ENCODE measurements at regions not wholly inside any gene's neighbourhood (a gene's known extent, or its start where the extent isn't known, plus 50 kb on each side); places are given as distances from the start of the nearest gene placed in this dataset.

- no peak overlapping the region for H3K4me3 ChIP-seq (ENCODE audit: insufficient read depth, low read length)
- H3K4me2 ChIP-seq (ENCODE audit: insufficient read depth, low read length), result no peak overlapping the region
- no peaks in the 10 kb centered on the region for H4K20me1 ChIP-seq (ENCODE audit: insufficient read depth, low read length)
- no peak for TF ChIP-seq CTCF (IDR thresholded peaks at IDR 0.05; ENCODE audit: extremely low read depth, low read depth, low read length)
- H3K4me1 ChIP-seq (ENCODE audit: insufficient read depth, low read length), result no peaks in the 10 kb centered on the region
- no peaks in the 10 kb centered on the region for H3K9me3 ChIP-seq (ENCODE audit: low read depth, low read length)
- no peaks in the 10 kb centered on the region for H3K27me3 ChIP-seq (ENCODE audit: insufficient read depth, low read length)
- H3K36me3 ChIP-seq (ENCODE audit: insufficient read depth, low read length), result no peaks in the 10 kb centered on the region
- H3K79me2 ChIP-seq (ENCODE audit: insufficient read depth, low read length), result no peaks in the 10 kb centered on the region
- DNase-seq (ENCODE audit: insufficient read length, low spot score, missing footprints), result no peak
- no peak overlapping the region for H3K27ac ChIP-seq (ENCODE audit: low read depth, low read length)
- no peak overlapping the region for H2AFZ ChIP-seq (ENCODE audit: low read length)
These were observed 1086.5 kb downstream of the NR2F1-AS1 start for GRCh38 chr5:92494508-92494907.

- no peaks in the 10 kb centered on the region for H3K27me3 ChIP-seq (ENCODE audit: insufficient read depth, low read length)
- no peaks in the 10 kb centered on the region for H3K36me3 ChIP-seq (ENCODE audit: insufficient read depth, low read length)
- H3K27ac ChIP-seq (ENCODE audit: low read depth, low read length), result no peak overlapping the region
- no peaks in the 10 kb centered on the region for H4K20me1 ChIP-seq (ENCODE audit: insufficient read depth, low read length)
- no peak overlapping the region for H3K4me2 ChIP-seq (ENCODE audit: insufficient read depth, low read length)
- TF ChIP-seq CTCF (IDR thresholded peaks at IDR 0.05; ENCODE audit: extremely low read depth, low read depth, low read length), result no peak
- no peak for DNase-seq (ENCODE audit: insufficient read length, low spot score, missing footprints)
- H3K4me1 ChIP-seq (ENCODE audit: insufficient read depth, low read length), result no peaks in the 10 kb centered on the region
- H2AFZ ChIP-seq (ENCODE audit: low read length), result peak overlapping the region; percentile 20
- H3K4me3 ChIP-seq (ENCODE audit: insufficient read depth, low read length), result no peak overlapping the region
- H3K9me3 ChIP-seq (ENCODE audit: low read depth, low read length), result no peaks in the 10 kb centered on the region
- no peaks in the 10 kb centered on the region for H3K79me2 ChIP-seq (ENCODE audit: insufficient read depth, low read length)
These were observed 1088.1 kb downstream of the NR2F1-AS1 start for GRCh38 chr5:92492908-92493307.

DNA sequence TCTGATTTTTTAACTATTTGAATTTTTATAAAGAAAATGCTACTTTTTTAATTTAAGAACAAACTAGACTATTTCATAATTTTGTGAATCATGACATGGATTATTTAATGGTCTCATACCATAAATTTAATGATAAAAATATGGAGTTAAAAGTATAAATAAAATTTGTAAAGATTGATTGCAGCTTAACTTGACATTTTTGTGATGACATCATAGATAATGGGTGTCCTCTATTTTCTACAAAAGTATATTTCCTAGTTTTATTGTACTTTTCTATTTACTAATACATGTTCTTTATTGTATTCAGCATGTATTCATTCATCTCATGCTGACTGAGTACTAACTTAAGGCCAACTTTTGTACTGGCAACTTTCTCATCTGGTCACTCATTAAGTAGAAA is 1096.5 kb downstream of the NR2F1-AS1 start:
- no peak for DNase-seq (ENCODE audit: insufficient read length, low spot score, missing footprints)
- H3K4me3 ChIP-seq (ENCODE audit: insufficient read depth, low read length), result no peak overlapping the region
- H4K20me1 ChIP-seq (ENCODE audit: insufficient read depth, low read length), result no peaks in the 10 kb centered on the region
- no peaks in the 10 kb centered on the region for H3K36me3 ChIP-seq (ENCODE audit: insufficient read depth, low read length)
- H3K9me3 ChIP-seq (ENCODE audit: low read depth, low read length), result no peaks in the 10 kb centered on the region
- H3K79me2 ChIP-seq (ENCODE audit: insufficient read depth, low read length), result no peaks in the 10 kb centered on the region
- no peak for TF ChIP-seq CTCF (IDR thresholded peaks at IDR 0.05; ENCODE audit: extremely low read depth, low read depth, low read length)
- no peaks in the 10 kb centered on the region for H3K27me3 ChIP-seq (ENCODE audit: insufficient read depth, low read length)
- H3K4me1 ChIP-seq (ENCODE audit: insufficient read depth, low read length), result no peaks in the 10 kb centered on the region
- no peak overlapping the region for H3K4me2 ChIP-seq (ENCODE audit: insufficient read depth, low read length)
- no peak overlapping the region for H3K27ac ChIP-seq (ENCODE audit: low read depth, low read length)
- H2AFZ ChIP-seq (ENCODE audit: low read length), result no peak overlapping the region

DNA sequence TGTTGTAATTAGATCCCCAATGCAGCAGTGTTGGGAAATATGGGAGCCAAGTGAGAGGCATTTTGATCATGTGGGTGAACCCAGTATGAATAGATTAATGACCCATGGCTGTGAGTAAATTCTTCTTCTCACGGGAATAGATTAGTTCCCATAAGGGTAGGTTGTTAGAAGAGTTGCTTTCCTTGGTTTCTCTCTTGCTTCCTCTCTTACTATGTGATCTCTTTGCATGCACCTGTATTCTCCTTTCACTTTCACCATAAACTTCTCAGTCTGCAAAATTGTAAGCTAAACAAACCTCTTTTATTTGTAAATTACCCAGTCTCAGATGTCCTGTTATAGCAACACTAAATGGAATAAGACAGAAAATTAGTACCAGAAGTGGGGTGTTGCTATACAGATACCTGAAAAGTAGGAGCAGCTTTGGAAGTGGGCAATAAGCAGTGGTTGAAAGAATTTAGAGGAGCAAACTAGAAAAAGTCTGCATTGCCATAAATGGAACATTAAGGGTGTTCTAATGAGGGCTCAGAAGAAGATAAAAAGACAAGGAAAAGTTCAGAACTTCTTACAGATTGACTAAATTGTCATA is 1090.0 kb upstream of the ARRDC3 start:
- Histone ChIP-seq H3K36me3 (ENCODE audit: insufficient read depth, low read length) (no peaks in the 10 kb centered on the region), H4K20me1 (ENCODE audit: insufficient read depth, low read length) (no peaks in the 10 kb centered on the region), H3K27ac (ENCODE audit: low read depth, low read length) (no peak overlapping the region), H3K4me2 (ENCODE audit: insufficient read depth, low read length) (no peak overlapping the region), H2AFZ (ENCODE audit: low read length) (no peak overlapping the region), H3K27me3 (ENCODE audit: insufficient read depth, low read length) (no peaks in the 10 kb centered on the region), H3K4me3 (ENCODE audit: insufficient read depth, low read length) (no peak overlapping the region), H3K4me1 (ENCODE audit: insufficient read depth, low read length) (no peaks in the 10 kb centered on the region), H3K79me2 (ENCODE audit: insufficient read depth, low read length) (no peaks in the 10 kb centered on the region), H3K9me3 (ENCODE audit: low read depth, low read length) (no peaks in the 10 kb centered on the region)
- TF ChIP-seq CTCF (IDR thresholded peaks at IDR 0.05; ENCODE audit: extremely low read depth, low read depth, low read length), result no peak
- DNase-seq (ENCODE audit: insufficient read length, low spot score, missing footprints), result no peak
